B cell (primary cell): ENCODE measurements at regions not wholly inside any gene's neighbourhood (a gene's known extent, or its start where the extent isn't known, plus 50 kb on each side); places are given as distances from the start of the nearest gene placed in this dataset.

ENCODE experiments used
- CTCF ChIP-seq: fragments of 200-600 bp; IDR thresholded peaks from one replicate; pipeline ENCODE4 v1.8.0; 2022; ENCODE audit warnings: antibody characterized with exemption, mild to moderate bottlenecking
- EZH2 ChIP-seq: IDR thresholded peaks from 2 replicates; pipeline ENCODE4 v1.6.1; 2012; ENCODE audit warnings: borderline replicate concordance, low read depth, mild to moderate bottlenecking, moderate library complexity, low read length; ENCODE audit not compliant: insufficient read depth, poor library complexity, severe bottlenecking

DNA sequence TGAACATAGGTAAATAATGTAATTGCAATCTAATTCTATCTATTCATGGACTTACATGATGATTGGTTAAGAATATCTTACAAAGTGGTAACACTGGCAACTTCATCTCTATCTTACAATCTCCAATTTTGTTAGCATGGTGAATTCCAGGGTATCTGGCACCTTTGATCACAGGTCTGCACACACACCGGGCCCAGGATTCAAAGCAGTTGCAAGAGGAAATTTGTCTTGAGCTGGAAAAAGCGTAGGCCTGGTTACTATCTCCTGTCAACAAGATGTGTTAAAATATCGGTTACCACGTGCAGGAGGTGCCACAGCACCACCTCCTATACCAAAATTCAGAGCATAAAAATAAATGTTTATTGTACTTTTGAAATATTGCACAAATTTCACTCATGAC lies 2428.4 kb downstream of the PCDH9 start:
- TF ChIP-seq EZH2 (no peak), CTCF (no peak)
